DMS53 treated with DMSO at 0.1 percent for 48 hours (cell line): ENCODE measurements at regions not wholly inside any gene's neighbourhood (a gene's known extent, or its start where the extent isn't known, plus 50 kb on each side); places are given as distances from the start of the nearest gene placed in this dataset.
A peak's percentile ranks its signal among the peaks of the same experiment; 100 is the strongest.

Source experiments
- DNase-seq: peaks from one replicate; lab custom pipeline; 2025; ENCODE audit not compliant: unreplicated experiment; lab: John Stamatoyannopoulos, UW

GRCh38 chr1:165147799-165148198 lies 208.7 kb downstream of the LMX1A start:
- no peak for DNase-seq

GRCh38 chr1:165144757-165145397 lies 211.6 kb downstream of the LMX1A start:
- peak; percentile 50 for DNase-seq

- peak; percentile 5 for DNase-seq
Observed at GRCh38 chr1:165143437-165144065, 213.0 kb downstream of the LMX1A start.

- no peak for DNase-seq
Observed at GRCh38 chr1:165138960-165139359, 217.6 kb downstream of the LMX1A start.

- DNase-seq, result no peak
Observed at GRCh38 chr1:165137551-165138316, 218.8 kb downstream of the LMX1A start.

- no peak for DNase-seq
Observed at GRCh38 chr1:165134431-165134830, 222.1 kb downstream of the LMX1A start.

- DNase-seq, result peak; percentile 88
Observed at GRCh38 chr1:165129568-165130164, 226.8 kb downstream of the LMX1A start.

GRCh38 chr1:165124772-165125171 lies 231.7 kb downstream of the LMX1A start:
- DNase-seq, result no peak

GRCh38 chr1:165119086-165119485 lies 237.4 kb downstream of the LMX1A start:
- DNase-seq, result no peak

- no peak for DNase-seq
Observed at GRCh38 chr1:165117482-165117881, 239.0 kb downstream of the LMX1A start.

- no peak for DNase-seq
Observed at GRCh38 chr1:165116732-165117131, 239.8 kb downstream of the LMX1A start.

- no peak for DNase-seq
Observed at GRCh38 chr1:165116171-165116570, 240.3 kb downstream of the LMX1A start.

GRCh38 chr1:165114889-165115285 lies 241.6 kb downstream of the LMX1A start:
- no peak for DNase-seq

GRCh38 chr1:165114022-165114888 lies 242.3 kb downstream of the LMX1A start:
- DNase-seq, result peak; percentile 71

- no peak for DNase-seq
Observed at GRCh38 chr1:165112260-165112659, 244.3 kb downstream of the LMX1A start.

- DNase-seq, result no peak
Observed at GRCh38 chr1:165109013-165109412, 247.5 kb downstream of the LMX1A start.

- peak; percentile 51 for DNase-seq
Observed at GRCh38 chr1:165092542-165093162, 263.9 kb downstream of the LMX1A start.

GRCh38 chr1:165080253-165080896 lies 276.1 kb downstream of the LMX1A start:
- DNase-seq, result no peak

GRCh38 chr1:165078391-165078790 lies 278.1 kb downstream of the LMX1A start:
- DNase-seq, result no peak
